ENCODE measurements at regions not wholly inside any gene's neighbourhood (a gene's known extent, or its start where the extent isn't known, plus 50 kb on each side); places are given as distances from the start of the nearest gene placed in this dataset.
A peak's percentile ranks its signal among the peaks of the same experiment; 100 is the strongest.
"Not testable (repeated sequence)": the region's sequence is repeated elsewhere in the genome, so short reads cannot be mapped to it uniquely, and the experiment has no call there.

GRCh38 chr16:29219966-29220646 is 186.4 kb downstream of the NPIPB11 start:
- intact Hi-C loops (cut with micrococcal nuclease); H3K27ac ChIP-seq (ENCODE audit: extremely low read depth, low read depth, low read length); DNase-seq (ENCODE audit: extremely low read depth in 1 of 4, low spot score in 3 of 4); H4K20me1 ChIP-seq (replicated peaks; ENCODE audit: control insufficient read depth, insufficient read depth, low read length); in situ Hi-C loops (cut with MboI); ATAC-seq; POLR2A ChIA-PET; H3K4me3 ChIP-seq; H3K4me1 ChIP-seq (replicated peaks in 1 of 2; ENCODE audit: control insufficient read depth in 2 of 2, insufficient read depth in 2 of 2, low read length in 2 of 2); H3K9me3 ChIP-seq (replicated peaks; ENCODE audit: control insufficient read depth, insufficient read depth, low read depth, low read length); H3K79me2 ChIP-seq (ENCODE audit: control insufficient read depth, insufficient read depth, low read length); CTCF ChIA-PET (ENCODE audit: low intra/inter-chr PET ratio); H3K9ac ChIP-seq (ENCODE audit: insufficient read depth in 1 of 2, low read depth in 2 of 2, low read length in 2 of 2); FAIRE-seq; H3K4me2 ChIP-seq (ENCODE audit: insufficient read depth, low read length); H2AFZ ChIP-seq (ENCODE audit: low read depth, low read length); H3K36me3 ChIP-seq (ENCODE audit: control insufficient read depth, insufficient read depth, low read length); H3K9me1 ChIP-seq (ENCODE audit: control insufficient read depth, insufficient read depth, low read length); BruUV-seq (replicated peaks): not testable (repeated sequence)
- H3K27me3 ChIP-seq (ENCODE audit: control insufficient read depth in 2 of 2, insufficient read depth in 2 of 2, low read length in 2 of 2), result peaks cover 0 to 13% of the 10 kb centered on the region in 2 experiments; a peak in 1 of 5 replicates
- WGBS (ENCODE audit: insufficient coverage, low coverage, missing lambda C conversion rate), result 46% methylated on average over 16 of the region's 24 CpGs

GRCh38 chr16:29219562-29219961 is 186.9 kb downstream of the NPIPB11 start:
- DNase-seq (ENCODE audit: extremely low read depth in 1 of 4, low spot score in 3 of 4); H3K4me1 ChIP-seq (replicated peaks in 1 of 2; ENCODE audit: control insufficient read depth in 2 of 2, insufficient read depth in 2 of 2, low read length in 2 of 2); FAIRE-seq; CTCF ChIA-PET (ENCODE audit: low intra/inter-chr PET ratio); in situ Hi-C loops (cut with MboI); H3K9me3 ChIP-seq (replicated peaks; ENCODE audit: control insufficient read depth, insufficient read depth, low read depth, low read length); H2AFZ ChIP-seq (ENCODE audit: low read depth, low read length); H3K9ac ChIP-seq (ENCODE audit: insufficient read depth in 1 of 2, low read depth in 2 of 2, low read length in 2 of 2); intact Hi-C loops (cut with micrococcal nuclease); H3K9me1 ChIP-seq (ENCODE audit: control insufficient read depth, insufficient read depth, low read length); ATAC-seq; H3K36me3 ChIP-seq (ENCODE audit: control insufficient read depth, insufficient read depth, low read length); POLR2A ChIA-PET; H3K4me2 ChIP-seq (ENCODE audit: insufficient read depth, low read length); H4K20me1 ChIP-seq (replicated peaks; ENCODE audit: control insufficient read depth, insufficient read depth, low read length); H3K79me2 ChIP-seq (ENCODE audit: control insufficient read depth, insufficient read depth, low read length); H3K27ac ChIP-seq (ENCODE audit: extremely low read depth, low read depth, low read length); H3K4me3 ChIP-seq; BruUV-seq (replicated peaks): not testable (repeated sequence)
- 42% methylated on average over 16 of the region's 16 CpGs for WGBS (ENCODE audit: insufficient coverage, low coverage, missing lambda C conversion rate)
- H3K27me3 ChIP-seq (ENCODE audit: control insufficient read depth in 2 of 2, insufficient read depth in 2 of 2, low read length in 2 of 2), result peaks cover 0 to 13% of the 10 kb centered on the region in 2 experiments; a peak in 1 of 5 replicates
- TF ChIP-seq ZBTB43 (CRISPR knock-in tag; IDR thresholded peaks at IDR 0.05), result peak; percentile 94

Measured in K562 (cell line).